AG04449 (cell line): ENCODE measurements at regions not wholly inside any gene's neighbourhood (a gene's known extent, or its start where the extent isn't known, plus 50 kb on each side); places are given as distances from the start of the nearest gene placed in this dataset.

Source experiments
- CTCF ChIA-PET: fragments of 350-600 bp; formaldehyde crosslinking; extraction: SDS; loops from one replicate; lab custom pipeline; 2021; ENCODE audit warnings: antibody characterized with exemption; lab: Yijun Ruan, JAX
- POLR2A ChIA-PET: fragments of 400-600, 350-600 bp; formaldehyde crosslinking; extraction: SDS; loops from one replicate; lab custom pipeline; 2020; ENCODE audit warnings: antibody characterized with exemption, inconsistent platforms; lab: Yijun Ruan, JAX
- DNase-seq: peaks from one replicate; pipeline ENCODE4 v3.0.0-alpha.2; 2010; ENCODE audit warnings: low read depth, low spot score
- H3K4me3 ChIP-seq: 2 replicates; pipeline ENCODE4 v1.5.1; 2011; ENCODE audit warnings: low read depth, mild to moderate bottlenecking, control low read depth, low read length
- CTCF ChIP-seq: IDR thresholded peaks from one replicate; pipeline ENCODE4 v1.5.1; 2011; ENCODE audit warnings: mild to moderate bottlenecking, moderate library complexity, low read length, control low read depth, inconsistent platforms; ENCODE audit not compliant: insufficient read depth; ENCODE audit errors: missing control alignments

GRCh38 chr5:130740047-130740569, 424.9 kb downstream of the HINT1 start:
- no peak for DNase-seq
- CTCF ChIA-PET = no interaction called here
- TF ChIP-seq CTCF = no peak
- H3K4me3 ChIP-seq = no peak overlapping the region
- POLR2A ChIA-PET = no interaction called here

- ChIA-PET POLR2A (no interaction called here), CTCF (no interaction called here)
- H3K4me3 ChIP-seq = no peak overlapping the region
- no peak for TF ChIP-seq CTCF
- DNase-seq = no peak
Measured at GRCh38 chr5:130731839-130732238, 433.2 kb downstream of the HINT1 start.

- TF ChIP-seq CTCF = no peak
- POLR2A ChIA-PET = no interaction called here
- no peak overlapping the region for H3K4me3 ChIP-seq
- CTCF ChIA-PET = no interaction called here
- DNase-seq = no peak
Measured at GRCh38 chr5:130729541-130729940, 435.5 kb downstream of the HINT1 start.

GRCh38 chr5:130727830-130728229, 437.2 kb downstream of the HINT1 start:
- no peak overlapping the region for H3K4me3 ChIP-seq
- CTCF ChIA-PET = no interaction called here
- no peak for DNase-seq
- no peak for TF ChIP-seq CTCF
- POLR2A ChIA-PET = no interaction called here

- CTCF ChIA-PET = interaction anchor here (1.9 kb wide), 1 partner anchor 615 kb away, joined by 6 read pairs; no protein-coding TSS in a partner anchor
- POLR2A ChIA-PET = no interaction called here
Measured at GRCh38 chr5:130724658-130725057, 440.4 kb downstream of the HINT1 start.

GRCh38 chr5:130720355-130720754, 444.7 kb downstream of the HINT1 start:
- TF ChIP-seq CTCF = peak; percentile 68
- no peak for DNase-seq
- H3K4me3 ChIP-seq = no peak overlapping the region
- POLR2A ChIA-PET = no interaction called here
- CTCF ChIA-PET = interaction anchor here (0.6 to 1.1 kb wide), 6 partner anchors 9 to 877 kb away, joined by 3 read pairs; no protein-coding TSS in a partner anchor

More at GRCh38 chr5:130724658-130725057, 440.4 kb downstream of the HINT1 start:
- H3K4me3 ChIP-seq = no peak overlapping the region
- no peak for TF ChIP-seq CTCF
- no peak for DNase-seq
